ENCODE measurements at regions not wholly inside any gene's neighbourhood (a gene's known extent, or its start where the extent isn't known, plus 50 kb on each side); places are given as distances from the start of the nearest gene placed in this dataset.
"Not testable (repeated sequence)": the region's sequence is repeated elsewhere in the genome, so short reads cannot be mapped to it uniquely, and the experiment has no call there.

- no peak for DNase-seq
Observed at GRCh38 chr5:12080761-12081160, 176.5 kb upstream of the CTNND2 start.

GRCh38 chr5:12078286-12078685 lies 174.0 kb upstream of the CTNND2 start:
- DNase-seq: not testable (repeated sequence)

- DNase-seq: no peak
Observed at GRCh38 chr5:12073426-12073825, 169.2 kb upstream of the CTNND2 start.

GRCh38 chr5:12072441-12072840 lies 168.2 kb upstream of the CTNND2 start:
- no peak for DNase-seq

- no peak for DNase-seq
Observed at GRCh38 chr5:12071455-12071854, 167.2 kb upstream of the CTNND2 start.

- DNase-seq: no peak
Observed at GRCh38 chr5:12023614-12024241, 119.5 kb upstream of the CTNND2 start.

GRCh38 chr5:12022444-12022843 lies 118.2 kb upstream of the CTNND2 start:
- DNase-seq: no peak

GRCh38 chr5:12019306-12019705 lies 115.1 kb upstream of the CTNND2 start:
- no peak for DNase-seq

GRCh38 chr5:12017007-12017406 lies 112.8 kb upstream of the CTNND2 start:
- DNase-seq: no peak

- peak; percentile 15 for DNase-seq
Observed at GRCh38 chr5:12016159-12016746, 112.0 kb upstream of the CTNND2 start.

GRCh38 chr5:12013351-12013750 lies 109.1 kb upstream of the CTNND2 start:
- no peak for DNase-seq

- no peak for DNase-seq
Observed at GRCh38 chr5:12003680-12004079, 99.4 kb upstream of the CTNND2 start.

- no peak for DNase-seq
Observed at GRCh38 chr5:11998397-11998796, 94.2 kb upstream of the CTNND2 start.

GRCh38 chr5:11997942-11998341 lies 93.7 kb upstream of the CTNND2 start:
- DNase-seq: no peak

- no peak for DNase-seq
Observed at GRCh38 chr5:11992518-11992917, 88.3 kb upstream of the CTNND2 start.

- no peak for DNase-seq
Observed at GRCh38 chr5:11985993-11986392, 81.7 kb upstream of the CTNND2 start.

GRCh38 chr5:11984196-11984595 lies 80.0 kb upstream of the CTNND2 start:
- DNase-seq: no peak

GRCh38 chr5:11981986-11982385 lies 77.7 kb upstream of the CTNND2 start:
- DNase-seq: no peak

- no peak for DNase-seq
Observed at GRCh38 chr5:11977904-11978303, 73.7 kb upstream of the CTNND2 start.

- no peak for DNase-seq
Observed at GRCh38 chr5:11973469-11973868, 69.2 kb upstream of the CTNND2 start.

GRCh38 chr5:11963227-11963626 lies 59.0 kb upstream of the CTNND2 start:
- no peak for DNase-seq

GRCh38 chr5:11962122-11962521 lies 57.9 kb upstream of the CTNND2 start:
- no peak for DNase-seq

- DNase-seq: no peak
Observed at GRCh38 chr5:11958321-11958720, 54.1 kb upstream of the CTNND2 start.

GRCh38 chr5:11955331-11955730 lies 51.1 kb upstream of the CTNND2 start:
- DNase-seq: no peak
